Activated naive CD8-positive, alpha-beta T cell treated with anti-CD3 and anti-CD28 coated beads, Interleukin-2, amount 50 U/mL, for 24 hours (primary cell): ENCODE measurements at regions not wholly inside any gene's neighbourhood (a gene's known extent, or its start where the extent isn't known, plus 50 kb on each side); places are given as distances from the start of the nearest gene placed in this dataset.

Experiments used
- ATAC-seq: fragments of 150-1000 bp; cut with Tn5 transposase; one replicate; pipeline ENCODE4 v1.10.0; 2021
- DNase-seq: peaks from one replicate; pipeline ENCODE4 v3.0.0; 2021
- H3K27ac Mint-ChIP-seq: one replicate; pipeline ENCODE4 v1.8.0; 2021; ENCODE audit warnings: mild to moderate bottlenecking, mixed read lengths
- H3K27me3 Mint-ChIP-seq: one replicate; pipeline ENCODE4 v1.8.0; 2021; ENCODE audit warnings: mixed read lengths
- H3K36me3 Mint-ChIP-seq: one replicate; pipeline ENCODE4 v1.8.0; 2021; ENCODE audit warnings: low read depth, mixed read lengths
- H3K4me1 Mint-ChIP-seq: one replicate; pipeline ENCODE4 v1.8.0; 2021; ENCODE audit warnings: mixed read lengths
- H3K4me3 Mint-ChIP-seq: one replicate; pipeline ENCODE4 v1.8.0; 2021; ENCODE audit warnings: mild to moderate bottlenecking, moderate library complexity, mixed read lengths
- H3K9me3 Mint-ChIP-seq: one replicate; pipeline ENCODE4 v1.8.0; 2021; ENCODE audit warnings: mixed read lengths

DNA sequence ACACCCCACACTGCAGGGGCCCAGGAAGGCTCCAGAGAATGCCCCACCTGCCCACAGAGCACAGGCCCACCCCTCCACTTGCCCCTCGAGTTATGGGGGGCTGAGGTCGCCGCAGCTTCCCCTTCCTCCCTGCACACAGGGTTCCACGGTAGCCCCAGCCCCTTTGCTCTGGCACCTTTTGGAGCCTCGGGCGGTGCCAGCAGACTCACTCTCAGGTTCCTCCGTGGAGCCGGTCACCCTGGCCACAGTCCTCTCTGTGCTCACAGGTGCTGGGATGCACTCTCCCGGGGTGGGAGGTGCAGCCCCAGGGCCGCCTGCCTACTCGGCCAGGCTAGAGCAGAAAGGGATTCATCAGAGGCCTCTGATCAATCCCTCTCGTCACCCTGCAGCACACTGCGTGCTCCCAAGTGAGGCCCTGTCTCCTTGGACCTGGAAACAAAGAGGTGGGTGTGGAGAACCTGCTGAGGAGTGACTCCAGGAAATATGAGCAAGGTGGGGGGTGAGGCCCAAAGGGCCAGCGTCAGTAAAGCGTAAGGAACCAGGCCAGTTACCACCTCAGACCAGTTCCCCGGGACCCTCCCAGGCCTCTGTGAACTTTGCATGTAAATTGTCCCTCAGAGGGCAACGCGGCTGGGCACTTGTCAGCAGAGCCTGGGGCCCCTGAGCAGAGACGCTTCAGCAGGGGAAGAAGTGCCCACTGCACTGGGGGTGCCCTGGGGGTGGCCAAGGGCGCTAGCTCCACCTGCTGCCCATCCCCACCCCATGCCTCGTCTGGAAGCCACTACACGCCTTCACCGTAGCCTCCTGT, 167.8 kb downstream of the OLFM1 start:
- no peak overlapping the region for H3K4me3 Mint-ChIP-seq
- H3K27me3 Mint-ChIP-seq: peaks cover 7% of the 10 kb centered on the region
- DNase-seq (no peak), ATAC-seq (no peak)
- no peak overlapping the region for H3K27ac Mint-ChIP-seq
- no peaks in the 10 kb centered on the region for H3K4me1 Mint-ChIP-seq
- no peaks in the 10 kb centered on the region for H3K36me3 Mint-ChIP-seq
- H3K9me3 Mint-ChIP-seq: no peaks in the 10 kb centered on the region

- Mint-ChIP-seq H3K27me3 (peaks cover 7% of the 10 kb centered on the region), H3K4me1 (no peaks in the 10 kb centered on the region), H3K36me3 (no peaks in the 10 kb centered on the region), H3K9me3 (no peaks in the 10 kb centered on the region), H3K4me3 (no peak overlapping the region), H3K27ac (no peak overlapping the region)
- DNase-seq (no peak), ATAC-seq (no peak)
Measured at GRCh38 chr9:135255841-135256580, 168.5 kb downstream of the OLFM1 start.

GRCh38 chr9:135256581-135257354, 169.3 kb downstream of the OLFM1 start:
- H3K27me3 Mint-ChIP-seq: peaks cover 6% of the 10 kb centered on the region
- no peak overlapping the region for H3K4me3 Mint-ChIP-seq
- no peaks in the 10 kb centered on the region for H3K36me3 Mint-ChIP-seq
- DNase-seq (no peak), ATAC-seq (no peak)
- no peaks in the 10 kb centered on the region for H3K4me1 Mint-ChIP-seq
- no peak overlapping the region for H3K27ac Mint-ChIP-seq
- no peaks in the 10 kb centered on the region for H3K9me3 Mint-ChIP-seq

GRCh38 chr9:135258461-135258860, 171.0 kb downstream of the OLFM1 start:
- no peak for DNase-seq
- Mint-ChIP-seq H3K4me1 (no peaks in the 10 kb centered on the region), H3K27ac (no peak overlapping the region), H3K27me3 (peaks cover 1% of the 10 kb centered on the region), H3K36me3 (no peaks in the 10 kb centered on the region), H3K9me3 (no peaks in the 10 kb centered on the region), H3K4me3 (no peak overlapping the region)
- ATAC-seq: no peak

DNA sequence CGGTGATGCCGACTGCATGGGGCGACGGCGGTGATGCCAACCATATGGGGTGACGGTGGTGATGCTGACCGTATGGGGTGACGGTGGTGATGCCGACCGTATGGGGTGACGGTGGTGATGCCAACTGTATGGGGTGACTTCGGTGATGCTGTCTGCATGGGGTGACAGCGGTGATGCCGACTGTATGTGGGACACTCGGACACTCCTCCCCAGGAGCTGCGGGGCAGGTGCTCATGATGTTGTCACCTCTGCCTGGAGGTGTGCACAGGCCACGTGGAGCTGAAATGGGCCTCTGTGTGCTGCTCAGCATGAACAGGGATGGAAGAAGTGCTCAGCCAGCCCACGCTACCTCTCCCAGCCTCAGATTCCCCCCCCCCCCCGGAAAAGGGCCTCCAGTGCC, 171.8 kb downstream of the OLFM1 start:
- Mint-ChIP-seq H3K4me1 (no peaks in the 10 kb centered on the region), H3K27ac (no peak overlapping the region), H3K9me3 (no peaks in the 10 kb centered on the region), H3K27me3 (peaks cover 1% of the 10 kb centered on the region), H3K36me3 (no peaks in the 10 kb centered on the region), H3K4me3 (no peak overlapping the region)
- ATAC-seq (no peak), DNase-seq (no peak)

DNA sequence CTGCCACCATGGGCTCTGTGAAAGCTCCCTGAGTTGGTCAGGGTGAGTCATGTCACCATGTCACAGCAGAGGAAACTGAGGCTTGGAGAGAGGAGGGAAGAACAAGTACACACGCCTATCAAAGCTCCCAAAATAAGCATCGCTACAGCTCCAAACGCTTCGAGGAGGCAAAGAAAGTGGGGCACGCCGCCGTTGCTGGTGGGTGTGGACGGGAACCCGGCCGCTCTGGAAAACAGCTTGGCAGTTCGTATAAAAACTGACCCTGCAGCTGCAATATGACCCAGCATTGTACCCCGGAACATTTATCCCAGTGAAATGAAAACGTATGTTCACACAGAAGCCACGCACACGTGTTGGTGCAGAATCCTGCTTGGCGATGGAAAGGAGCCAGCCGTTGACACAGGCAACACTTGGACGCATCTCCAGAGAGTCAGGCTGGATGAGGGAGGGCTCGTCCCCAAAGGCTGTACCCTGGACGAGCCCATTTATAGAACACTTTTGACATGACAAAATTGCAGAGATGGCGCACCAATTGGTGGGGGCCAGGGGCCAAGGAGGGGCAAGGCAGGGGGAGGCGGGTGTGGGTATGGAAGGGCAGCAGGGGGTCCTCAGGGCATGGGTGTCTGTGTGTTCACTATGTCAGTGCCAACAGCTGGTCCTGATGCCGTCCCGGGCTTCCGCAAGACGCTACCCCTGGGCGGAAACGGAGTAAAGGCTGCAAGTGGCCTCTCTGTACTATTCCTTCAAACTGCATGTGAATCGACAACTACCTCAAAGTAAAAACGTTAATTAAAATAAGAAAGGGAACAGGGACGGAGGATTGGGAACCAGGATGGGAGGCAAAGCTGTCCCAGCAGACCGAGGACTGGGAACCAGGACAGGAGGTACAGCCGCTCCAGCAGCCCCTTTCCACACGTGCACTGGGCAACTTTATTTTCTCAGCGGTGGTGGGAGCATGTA, 173.0 kb downstream of the OLFM1 start:
- no peak overlapping the region for H3K27ac Mint-ChIP-seq
- no peaks in the 10 kb centered on the region for H3K36me3 Mint-ChIP-seq
- ATAC-seq: no peak
- no peaks in the 10 kb centered on the region for H3K9me3 Mint-ChIP-seq
- H3K27me3 Mint-ChIP-seq: peaks cover 1% of the 10 kb centered on the region
- DNase-seq: no peak
- H3K4me1 Mint-ChIP-seq: no peaks in the 10 kb centered on the region
- H3K4me3 Mint-ChIP-seq: no peak overlapping the region

DNA sequence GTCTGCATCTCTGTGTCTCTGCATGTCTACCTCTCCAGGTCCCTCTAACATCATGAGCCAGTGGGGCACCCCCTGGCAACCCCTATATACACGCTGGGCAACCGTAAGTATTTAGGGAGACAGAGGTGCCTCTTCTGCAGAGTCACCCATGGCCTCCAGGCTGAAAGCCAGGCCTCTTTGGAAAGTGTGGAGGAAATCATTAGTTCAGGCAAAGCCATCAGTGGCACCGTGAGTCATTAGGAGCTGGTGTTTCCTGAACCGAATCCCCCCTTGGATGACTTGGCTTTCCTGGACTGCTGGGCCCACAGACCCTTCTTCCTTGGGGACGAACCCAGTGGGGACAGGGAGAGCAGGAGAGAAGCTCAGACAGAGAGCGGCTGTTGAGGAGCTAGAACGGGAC, 174.8 kb downstream of the OLFM1 start:
- Mint-ChIP-seq H3K27me3 (no peaks in the 10 kb centered on the region), H3K9me3 (no peaks in the 10 kb centered on the region), H3K4me1 (no peaks in the 10 kb centered on the region), H3K27ac (no peak overlapping the region), H3K4me3 (no peak overlapping the region), H3K36me3 (no peaks in the 10 kb centered on the region)
- ATAC-seq (no peak), DNase-seq (no peak)

GRCh38 chr9:135263511-135263910, 176.0 kb downstream of the OLFM1 start:
- Mint-ChIP-seq H3K9me3 (no peaks in the 10 kb centered on the region), H3K27me3 (peaks cover 2% of the 10 kb centered on the region), H3K4me1 (no peaks in the 10 kb centered on the region), H3K4me3 (no peak overlapping the region), H3K27ac (no peak overlapping the region), H3K36me3 (no peaks in the 10 kb centered on the region)
- no peak for ATAC-seq
- no peak for DNase-seq

DNA sequence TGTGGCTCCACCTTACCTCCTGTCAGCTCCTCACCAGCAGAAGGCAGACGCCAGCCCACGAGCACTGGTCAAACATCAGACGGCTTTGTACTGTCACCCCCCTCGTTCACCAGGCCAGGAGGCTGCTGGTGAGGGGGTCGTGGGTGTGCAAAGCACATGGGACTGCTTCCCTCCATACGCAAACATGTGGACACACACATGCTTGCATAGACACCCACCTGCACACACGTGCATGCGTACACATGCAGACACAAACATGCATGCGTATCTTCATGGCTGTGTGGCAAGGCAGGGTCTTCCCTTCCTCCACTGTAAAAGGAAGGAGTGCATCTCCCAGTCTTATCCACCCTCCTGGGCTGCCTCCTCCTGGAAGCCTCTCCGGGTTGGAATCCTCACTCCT, 178.5 kb downstream of the OLFM1 start:
- Mint-ChIP-seq H3K9me3 (no peaks in the 10 kb centered on the region), H3K4me3 (no peak overlapping the region), H3K4me1 (no peaks in the 10 kb centered on the region), H3K27ac (no peak overlapping the region), H3K27me3 (peaks cover 2% of the 10 kb centered on the region), H3K36me3 (no peaks in the 10 kb centered on the region)
- ATAC-seq: no peak
- no peak for DNase-seq

DNA sequence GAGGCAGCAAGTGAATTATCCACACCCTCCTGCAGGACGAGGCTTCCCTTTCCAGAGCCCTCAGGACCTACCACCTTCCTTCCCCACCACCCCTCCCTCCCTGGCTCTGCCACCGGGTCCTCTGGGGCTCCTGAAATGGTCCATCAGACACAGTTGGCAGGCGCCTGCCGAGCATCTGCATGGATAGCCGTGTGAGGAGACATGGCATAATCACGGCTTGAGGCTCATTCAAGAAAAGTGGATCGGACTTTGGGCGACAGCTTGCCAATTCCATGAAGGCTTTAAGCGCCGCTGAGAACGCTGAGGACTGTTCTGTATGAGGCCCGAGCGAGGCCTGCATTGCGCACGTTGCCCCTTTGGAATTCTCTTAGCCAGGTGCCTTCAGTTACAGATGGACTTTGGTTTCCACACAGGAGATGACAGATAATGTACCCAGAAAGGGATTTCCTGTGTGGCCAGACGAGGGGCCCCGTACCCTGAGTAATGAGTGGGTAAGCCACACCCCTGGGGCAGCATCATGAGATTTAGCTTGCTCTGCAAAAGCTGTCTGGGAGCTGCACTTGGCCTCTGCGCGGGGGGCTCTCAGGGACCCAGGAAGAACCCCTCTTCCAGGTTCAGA, 179.8 kb downstream of the OLFM1 start:
- DNase-seq (no peak), ATAC-seq (no peak)
- H3K4me3 Mint-ChIP-seq: no peak overlapping the region
- H3K9me3 Mint-ChIP-seq: no peaks in the 10 kb centered on the region
- H3K4me1 Mint-ChIP-seq: no peaks in the 10 kb centered on the region
- peaks cover 3% of the 10 kb centered on the region for H3K27me3 Mint-ChIP-seq
- no peaks in the 10 kb centered on the region for H3K36me3 Mint-ChIP-seq
- H3K27ac Mint-ChIP-seq: no peak overlapping the region

- no peaks in the 10 kb centered on the region for H3K4me1 Mint-ChIP-seq
- DNase-seq (no peak), ATAC-seq (no peak)
Measured at GRCh38 chr9:135268031-135268430, 180.6 kb downstream of the OLFM1 start.

DNA sequence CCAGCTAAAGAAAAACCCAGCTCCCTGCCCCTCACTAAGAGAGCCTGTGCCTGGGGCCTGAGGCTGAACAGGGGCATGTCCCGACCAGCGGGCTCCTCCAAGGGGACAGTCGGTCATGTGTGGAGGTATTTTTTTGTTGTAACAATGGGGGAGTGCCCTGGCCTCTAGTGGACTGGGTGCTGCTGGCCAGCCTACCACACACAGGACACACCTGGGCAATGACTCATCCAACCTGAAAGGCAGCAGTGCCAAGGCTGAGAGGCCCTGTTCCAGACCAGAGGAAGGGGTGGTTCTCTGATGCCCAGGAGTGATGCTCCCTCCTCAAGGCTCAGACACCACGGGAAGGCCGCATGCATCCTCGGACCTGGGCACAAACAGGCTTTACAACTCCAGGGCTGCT, 181.5 kb downstream of the OLFM1 start:
- H3K4me1 Mint-ChIP-seq: no peaks in the 10 kb centered on the region
- no peak for ATAC-seq
- H3K36me3 Mint-ChIP-seq: no peaks in the 10 kb centered on the region
- H3K27me3 Mint-ChIP-seq: peaks cover 3% of the 10 kb centered on the region
- no peaks in the 10 kb centered on the region for H3K9me3 Mint-ChIP-seq
- no peak overlapping the region for H3K4me3 Mint-ChIP-seq
- H3K27ac Mint-ChIP-seq: no peak overlapping the region
- no peak for DNase-seq

More at GRCh38 chr9:135268031-135268430, 180.6 kb downstream of the OLFM1 start:
- Mint-ChIP-seq H3K36me3 (no peaks in the 10 kb centered on the region), H3K27ac (no peak overlapping the region), H3K4me3 (no peak overlapping the region), H3K9me3 (no peaks in the 10 kb centered on the region), H3K27me3 (peaks cover 3% of the 10 kb centered on the region)

- no peak for ATAC-seq
- no peaks in the 10 kb centered on the region for H3K36me3 Mint-ChIP-seq
- no peak overlapping the region for H3K27ac Mint-ChIP-seq
- no peaks in the 10 kb centered on the region for H3K9me3 Mint-ChIP-seq
- H3K27me3 Mint-ChIP-seq: peaks cover 3% of the 10 kb centered on the region
- no peak overlapping the region for H3K4me3 Mint-ChIP-seq
- DNase-seq: no peak
- H3K4me1 Mint-ChIP-seq: no peaks in the 10 kb centered on the region
Measured at GRCh38 chr9:135269912-135270830, 182.7 kb downstream of the OLFM1 start.
